A549 (cell line): ENCODE measurements at regions not wholly inside any gene's neighbourhood (a gene's known extent, or its start where the extent isn't known, plus 50 kb on each side); places are given as distances from the start of the nearest gene placed in this dataset.

Experiments
- ATAC-seq, 2 experiments: fragments of 200-7000 bp in 1 of 2; fragments of >200 bp in 1 of 2; cut with Nextera tagmentation in 1 of 2; cut with Tn5 transposase in 1 of 2; 3 replicates each; pipeline versions ENCODE4 v1.8.0 to v1.9.1; 2018 to 2020; ENCODE audit warnings: mild to moderate bottlenecking in 1 of 2, moderate library complexity in 1 of 2
- CTCF ChIA-PET: fragments of 300-600 bp; sonication (Branson Sonifier 250); formaldehyde crosslinking; extraction: SDS; loops from one replicate; lab custom pipeline; 2021; ENCODE audit warnings: antibody characterized with exemption, inconsistent platforms; lab: Yijun Ruan, JAX
- POLR2A ChIA-PET: fragments of 350-600 bp; formaldehyde crosslinking; extraction: SDS; loops from one replicate; lab custom pipeline; 2021; ENCODE audit warnings: antibody characterized with exemption, inconsistent platforms; lab: Yijun Ruan, JAX
- DNase-seq, 2 experiments: peaks; one replicate each; pipeline versions ENCODE4 v3.0.0 to v3.0.0-alpha.2; 2011 to 2016; ENCODE audit warnings: low read depth in 1 of 2, low spot score in 1 of 2
- FAIRE-seq: peaks from 2 replicates; lab custom pipeline; 2011; peaks lifted over from hg19 to GRCh38; lab: Jason Lieb, UNC
- H3K27ac ChIP-seq, 2 experiments: fragments of >200 bp; sonication (Bioruptor Twin); formaldehyde crosslinking; 3 replicates each; pipeline ENCODE4 v1.5.1; 2016 to 2017
- H3K4me1 ChIP-seq: fragments of >200 bp; sonication (Bioruptor Twin); formaldehyde crosslinking; 3 replicates; pipeline ENCODE4 v1.6.1; 2016
- H3K4me2 ChIP-seq: fragments of >200 bp; sonication (Bioruptor Twin); formaldehyde crosslinking; 3 replicates; pipeline ENCODE4 v1.6.1; 2016
- H3K4me3 ChIP-seq: fragments of >200 bp; sonication (Bioruptor Twin); formaldehyde crosslinking; 3 replicates; pipeline ENCODE4 v1.5.1; 2016
- H3K9me3 ChIP-seq: fragments of >200 bp; sonication (Bioruptor Twin); formaldehyde crosslinking; 3 replicates; pipeline ENCODE4 v1.6.1; 2016
- CHD2 ChIP-seq: fragments of 150-350 bp; IDR thresholded peaks from 2 replicates; pipeline ENCODE4 v1.6.1; 2014; ENCODE audit warnings: low read length; ENCODE audit not compliant: partially characterized antibody
- CHD4 ChIP-seq: fragments of 200-600 bp; sonication (generic); IDR thresholded peaks from 2 replicates; pipeline ENCODE4 v1.6.1; 2016; ENCODE audit warnings: antibody characterized with exemption, mild to moderate bottlenecking, borderline replicate concordance
- CTCF ChIP-seq: fragments of >200 bp; sonication (Bioruptor Twin); formaldehyde crosslinking; IDR thresholded peaks from 3 replicates; pipeline ENCODE4 v1.5.1; 2016
- E2F6 ChIP-seq: IDR thresholded peaks from 2 replicates; pipeline ENCODE4 v1.6.1; 2012; ENCODE audit warnings: low read depth, borderline replicate concordance
- EHMT2 ChIP-seq: fragments of 200-600 bp; sonication (generic); IDR thresholded peaks from 2 replicates; pipeline ENCODE4 v1.6.1; 2016; ENCODE audit warnings: antibody characterized with exemption, low read depth, mild to moderate bottlenecking, moderate library complexity
- ELK1 ChIP-seq: fragments of 150-350 bp; IDR thresholded peaks from 2 replicates; pipeline ENCODE4 v1.6.1; 2014; ENCODE audit warnings: low read depth, mild to moderate bottlenecking, low read length
- ESRRA ChIP-seq: fragments of 150-350 bp; IDR thresholded peaks from 2 replicates; pipeline ENCODE4 v1.6.1; 2014; ENCODE audit warnings: mild to moderate bottlenecking, low read length, borderline replicate concordance
- FOSB ChIP-seq: fragments of 250-450 bp; sonication (Bioruptor Pico); IDR thresholded peaks from 2 replicates; pipeline ENCODE4 v1.5.0; 2020; ENCODE audit warnings: mild to moderate bottlenecking, moderate library complexity
- FOSL2 ChIP-seq, 2 experiments: fragments of 450-650 bp in 1 of 2; fragments of >200 bp in 1 of 2; sonication (Bioruptor Twin) in 1 of 2; formaldehyde crosslinking; IDR thresholded peaks; 2 replicates each; pipeline versions ENCODE4 v1.5.0 to v1.6.1; 2016 to 2020; ENCODE audit warnings: mild to moderate bottlenecking in 1 of 2, moderate library complexity in 1 of 2
- HMGXB4 ChIP-seq: fragments of 250-450 bp; sonication (Bioruptor Pico); IDR thresholded peaks from 2 replicates; pipeline ENCODE4 v1.5.0; 2021; ENCODE audit warnings: mild to moderate bottlenecking, moderate library complexity, borderline replicate concordance
- HOXA7 ChIP-seq: fragments of 250-450 bp; sonication (Bioruptor Pico); IDR thresholded peaks from 2 replicates; pipeline ENCODE4 v1.5.0; 2020; ENCODE audit warnings: mild to moderate bottlenecking, moderate library complexity
- HOXB13 ChIP-seq: fragments of 250-450 bp; sonication (Bioruptor Pico); IDR thresholded peaks from 2 replicates; pipeline ENCODE4 v1.5.0; 2020; ENCODE audit warnings: low read depth, mild to moderate bottlenecking, moderate library complexity
- MYC ChIP-seq: IDR thresholded peaks from 2 replicates; pipeline ENCODE4 v1.6.1; 2012; ENCODE audit warnings: mild to moderate bottlenecking, inconsistent platforms, low read length, improper control_type of control experiment, borderline replicate concordance
- NFE2L2 ChIP-seq: fragments of 150-350 bp; conservative IDR thresholded peaks from 2 replicates; pipeline ENCODE4 v1.6.1; 2014; ENCODE audit warnings: low read length
- NR3C1 ChIP-seq: fragments of >200 bp; sonication (Bioruptor Twin); formaldehyde crosslinking; IDR thresholded peaks from 3 replicates; pipeline ENCODE4 v1.6.1; 2017
- POLR2AphosphoS2 ChIP-seq: conservative IDR thresholded peaks from 2 replicates; pipeline ENCODE4 v1.6.1; 2012; ENCODE audit warnings: low read length, improper control_type of control experiment, inconsistent platforms
- RFX5 ChIP-seq: fragments of 450-650 bp; IDR thresholded peaks from 2 replicates; pipeline ENCODE4 v1.7.1; 2014; ENCODE audit warnings: antibody characterized with exemption, mild to moderate bottlenecking, moderate library complexity
- RNF2 ChIP-seq: fragments of 200-600 bp; sonication (generic); IDR thresholded peaks from 2 replicates; pipeline ENCODE4 v1.6.1; 2016; ENCODE audit warnings: low read depth, mild to moderate bottlenecking, antibody characterized with exemption, moderate library complexity, borderline replicate concordance
- SMC3 ChIP-seq: fragments of >200 bp; sonication (Bioruptor Twin); formaldehyde crosslinking; IDR thresholded peaks from 3 replicates; pipeline ENCODE4 v1.6.1; 2018; ENCODE audit warnings: inconsistent platforms
- SREBF2 ChIP-seq: fragments of 450-650 bp; IDR thresholded peaks from 2 replicates; pipeline ENCODE4 v1.6.1; 2014; ENCODE audit warnings: mild to moderate bottlenecking, moderate library complexity
- TFCP2L1 ChIP-seq: fragments of 250-450 bp; sonication (Bioruptor Pico); IDR thresholded peaks from 2 replicates; pipeline ENCODE4 v1.5.0; 2021; ENCODE audit warnings: mild to moderate bottlenecking
- TP53 ChIP-seq: fragments of 250-450 bp; sonication (Bioruptor Pico); IDR thresholded peaks from 2 replicates; pipeline ENCODE4 v1.5.0; 2021; ENCODE audit warnings: mild to moderate bottlenecking, moderate library complexity
- ZC3H11A ChIP-seq: fragments of 450-650 bp; IDR thresholded peaks from 2 replicates; pipeline ENCODE4 v1.6.1; 2014; ENCODE audit warnings: antibody characterized with exemption, mild to moderate bottlenecking
- ZNF302 ChIP-seq: fragments of 250-450 bp; sonication (Bioruptor Pico); IDR thresholded peaks from 2 replicates; pipeline ENCODE4 v1.9.0; 2021; ENCODE audit warnings: inconsistent platforms, mild to moderate bottlenecking, moderate library complexity
- WGBS: methylation state at CpG from one replicate; pipeline ENCODE4 v1.1.6; 2017; ENCODE audit errors: missing lambda C conversion rate; 5-methylcytosine and 5-hydroxymethylcytosine counted together

- CTCF ChIA-PET = no interaction called here
- WGBS = 14% methylated on average over 2 of the region's 2 CpGs
- H3K4me3 ChIP-seq = no peak overlapping the region
- TF ChIP-seq EHMT2 = no peak
- TF ChIP-seq TP53 = no peak
- no peak for TF ChIP-seq POLR2AphosphoS2
- no peak for TF ChIP-seq TFCP2L1 (CRISPR knock-in tag)
- no peak for TF ChIP-seq CHD4
- TF ChIP-seq, all 56 proteins: peak for 0
- Histone ChIP-seq H3K4me2 (no peak overlapping the region), H3K27ac (no peak overlapping the region), H3K4me1 (no peaks in the 10 kb centered on the region), H3K9me3 (no peaks in the 10 kb centered on the region)
- no peak for FAIRE-seq
- POLR2A ChIA-PET = no interaction called here
- DNase-seq = no peak
- no peak for ATAC-seq
Observed at GRCh38 chr2:16798472-16798871, 132.8 kb upstream of the CYRIA start.

- CTCF ChIA-PET = interaction anchor here (1.5 kb wide), 1 partner anchor 9 kb away, joined by 3 read pairs; no protein-coding TSS in a partner anchor
- WGBS = 96% methylated on average over 1 of the region's 1 CpG
Observed at GRCh38 chr2:16791496-16791895, 125.9 kb upstream of the CYRIA start.

GRCh38 chr2:16785149-16785548, 119.5 kb upstream of the CYRIA start:
- Histone ChIP-seq H3K27ac (no peak overlapping the region), H3K4me1 (no peaks in the 10 kb centered on the region), H3K4me3 (no peak overlapping the region), H3K4me2 (no peak overlapping the region), H3K9me3 (no peaks in the 10 kb centered on the region)
- FAIRE-seq = no peak
- TF ChIP-seq HOXB13 (CRISPR knock-in tag) (no peak), TFCP2L1 (CRISPR knock-in tag) (no peak), EHMT2 (no peak), ZNF302 (CRISPR knock-in tag) (no peak), RNF2 (no peak), TP53 (no peak), NFE2L2 (no peak), CTCF (no peak), HMGXB4 (CRISPR knock-in tag) (no peak), ELK1 (no peak), ZC3H11A (no peak), SMC3 (no peak)
- POLR2A ChIA-PET = no interaction called here
- CTCF ChIA-PET = interaction anchor here (1.4 to 2.3 kb wide), 2 partner anchors 12 to 28 kb away, joined by 7 to 8 read pairs; no protein-coding TSS in a partner anchor
- DNase-seq = no peak
- no peak for ATAC-seq
- 12% methylated on average over 3 of the region's 3 CpGs for WGBS

More at GRCh38 chr2:16791496-16791895, 125.9 kb upstream of the CYRIA start:
- DNase-seq = no peak
- ATAC-seq = no peak
- FAIRE-seq = no peak
- POLR2A ChIA-PET = no interaction called here
- TF ChIP-seq CHD2 (no peak), E2F6 (no peak), FOSL2 (IDR thresholded peaks at IDR 0.05) (no peak), FOSL2 (CRISPR knock-in tag; IDR thresholded peaks at IDR 0.05) (no peak), ELK1 (no peak), HOXA7 (CRISPR knock-in tag) (no peak), NR3C1 (no peak), MYC (no peak), ZC3H11A (no peak), SREBF2 (no peak), FOSB (CRISPR knock-in tag) (no peak), ZNF302 (CRISPR knock-in tag) (no peak), POLR2AphosphoS2 (no peak), RFX5 (no peak), ESRRA (no peak)
- Histone ChIP-seq H3K4me1 (no peaks in the 10 kb centered on the region), H3K4me3 (no peak overlapping the region), H3K9me3 (no peaks in the 10 kb centered on the region), H3K27ac (no peak overlapping the region), H3K4me2 (no peak overlapping the region)
